Superior temporal gyrus (tissue), 1 donor: ENCODE measurements at regions not wholly inside any gene's neighbourhood (a gene's known extent, or its start where the extent isn't known, plus 50 kb on each side); places are given as distances from the start of the nearest gene placed in this dataset.

Experiments used
- DNase-seq: peaks from one replicate; pipeline ENCODE4 v3.0.0-alpha.2; 2016; ENCODE audit errors: extremely low spot score

- no peak for DNase-seq
These were observed 255.5 kb downstream of the MAN2A1 start for GRCh38 chr5:109945097-109945678.

DNA sequence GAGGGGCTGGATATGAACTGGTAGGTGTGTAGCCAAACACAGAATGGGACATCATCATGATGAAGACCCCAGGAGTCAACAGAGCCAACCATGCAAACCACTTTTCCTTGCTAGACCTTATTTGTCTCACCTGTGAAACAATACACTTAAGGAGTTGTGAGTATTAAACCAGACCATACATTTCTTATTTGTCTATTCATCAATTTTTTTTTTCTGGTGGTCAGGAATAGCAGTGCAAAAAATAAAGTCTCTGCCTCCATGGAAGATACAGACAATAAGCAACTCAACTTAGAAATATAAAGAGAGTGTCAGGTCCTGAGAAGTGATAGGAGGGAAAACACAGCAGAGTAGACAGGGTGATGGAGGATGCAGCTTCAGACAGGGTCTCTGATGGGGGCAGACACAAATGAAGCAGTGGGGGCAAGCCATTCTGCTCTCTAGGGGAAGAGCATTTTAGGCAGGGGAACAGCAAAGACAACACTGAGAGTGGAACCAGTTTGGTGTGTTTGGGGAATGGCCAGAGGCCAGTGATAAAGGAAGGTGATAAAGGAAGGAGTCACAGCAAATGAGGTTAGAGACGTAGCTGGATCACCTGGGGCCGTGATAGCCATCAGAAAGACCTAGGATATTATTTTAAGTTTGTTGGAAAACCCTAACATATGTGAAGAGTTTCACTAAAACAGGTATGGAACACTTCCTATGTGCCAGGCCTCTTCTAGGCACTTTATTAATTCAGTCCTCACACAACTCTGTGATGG lies 256.2 kb downstream of the MAN2A1 start:
- no peak for DNase-seq

DNA sequence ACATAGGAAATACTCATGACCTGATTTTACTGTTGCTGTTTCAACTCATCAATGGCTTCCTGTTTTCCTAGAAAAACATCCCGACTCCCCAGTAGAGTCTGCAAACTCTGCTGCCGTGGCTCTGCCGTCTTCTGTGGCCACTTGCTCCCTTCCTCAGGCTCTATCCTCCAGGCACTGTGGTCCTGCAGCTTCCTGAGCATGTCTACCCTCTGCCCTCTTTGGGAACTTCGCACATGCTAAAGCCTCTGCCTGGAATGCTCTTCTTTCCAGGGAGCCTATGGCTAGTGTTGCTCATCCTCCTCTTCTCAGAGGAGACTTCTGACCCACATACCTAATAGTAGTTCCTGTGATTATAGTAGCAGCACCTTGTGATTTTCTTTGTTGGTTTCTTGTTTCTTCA lies 256.9 kb downstream of the MAN2A1 start:
- no peak for DNase-seq

DNA sequence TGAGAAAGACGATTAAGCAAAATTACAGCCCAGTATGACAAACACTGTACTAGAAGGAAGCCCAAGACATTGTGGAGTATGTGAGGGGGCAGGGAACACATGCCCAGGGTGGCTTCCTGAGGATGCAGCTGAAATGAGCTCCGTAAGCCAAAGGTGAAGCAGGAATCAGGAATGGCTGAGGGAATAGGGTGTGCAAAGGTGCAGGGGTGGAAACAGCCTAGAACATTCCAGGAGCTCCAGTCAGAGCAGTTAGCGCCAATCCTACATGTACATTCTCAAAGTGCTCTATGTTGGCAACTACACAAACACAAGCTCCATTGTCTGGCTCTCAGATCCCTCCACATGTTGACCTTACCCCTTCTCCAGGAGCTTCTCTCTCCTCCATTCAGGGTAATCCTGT lies 257.9 kb downstream of the MAN2A1 start:
- no peak for DNase-seq

GRCh38 chr5:109950634-109951033 lies 260.9 kb downstream of the MAN2A1 start:
- DNase-seq = no peak

- DNase-seq = no peak
These were observed 261.6 kb downstream of the MAN2A1 start for GRCh38 chr5:109951348-109951747.

DNA sequence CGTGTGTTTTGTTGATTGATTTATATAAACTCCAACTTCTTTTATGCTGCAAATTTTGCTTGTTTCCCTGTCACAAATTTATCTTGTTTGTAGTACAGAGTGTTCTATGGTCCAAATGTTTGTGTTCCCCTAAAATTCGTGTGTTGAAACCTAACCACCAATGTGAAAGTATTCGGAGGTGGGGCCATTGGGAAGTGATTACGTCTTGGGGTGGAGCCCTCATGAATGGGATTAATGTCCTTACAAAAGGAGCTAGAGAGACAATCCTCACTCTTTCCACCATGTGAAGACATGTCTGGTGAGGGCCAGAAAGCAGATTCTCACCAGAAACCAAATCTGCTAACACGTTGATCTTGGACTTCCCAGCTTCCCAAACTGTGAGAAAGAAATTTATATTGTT lies 262.0 kb downstream of the MAN2A1 start:
- no peak for DNase-seq

- DNase-seq = no peak
These were observed 264.0 kb downstream of the MAN2A1 start for GRCh38 chr5:109953761-109954160.

- DNase-seq = no peak
These were observed 267.2 kb downstream of the MAN2A1 start for GRCh38 chr5:109956884-109957283.

- no peak for DNase-seq
These were observed 268.4 kb downstream of the MAN2A1 start for GRCh38 chr5:109958082-109958481.

DNA sequence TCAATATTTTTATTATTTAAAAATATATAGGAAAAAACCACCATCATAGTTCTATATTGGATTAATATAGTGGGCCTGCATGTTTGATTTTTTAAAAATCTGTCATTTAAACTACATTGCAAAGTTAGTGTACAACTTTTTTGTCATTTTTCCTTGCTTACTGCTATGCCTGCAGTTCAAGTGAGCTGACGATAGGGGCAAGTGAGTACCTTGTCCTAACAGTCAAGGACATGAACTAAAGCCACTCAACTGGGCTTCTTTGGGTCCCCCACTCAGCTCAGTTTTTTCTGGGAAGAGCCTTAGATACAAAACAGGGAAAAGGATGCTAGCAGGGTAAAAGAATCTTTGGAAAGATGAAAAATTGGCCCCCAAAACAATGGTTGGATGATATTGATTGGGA lies 269.9 kb downstream of the MAN2A1 start:
- DNase-seq = no peak

DNA sequence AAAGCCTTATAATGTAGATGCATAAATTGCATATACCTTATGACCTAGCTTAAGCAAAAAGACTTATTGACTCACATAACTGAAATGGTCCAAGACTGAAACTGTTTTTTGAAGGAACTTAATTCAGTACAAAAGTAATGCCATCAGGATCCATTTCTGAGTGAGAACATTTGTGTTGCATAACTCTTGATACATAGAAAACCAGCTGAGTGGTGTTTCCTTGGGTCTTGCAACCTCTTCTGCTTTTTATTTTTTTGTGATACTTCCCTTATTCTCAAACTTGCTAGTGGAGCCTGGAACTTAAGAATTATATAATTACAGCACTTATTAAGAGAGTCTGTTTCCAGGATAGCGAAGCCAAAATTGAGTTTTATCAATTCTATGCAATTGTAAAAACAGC lies 272.0 kb downstream of the MAN2A1 start:
- DNase-seq = no peak

GRCh38 chr5:109962882-109963603 lies 273.3 kb downstream of the MAN2A1 start:
- DNase-seq = no peak

- DNase-seq = no peak
These were observed 274.4 kb downstream of the MAN2A1 start for GRCh38 chr5:109964136-109964535.

GRCh38 chr5:109965634-109966033 lies 275.9 kb downstream of the MAN2A1 start:
- no peak for DNase-seq

- no peak for DNase-seq
These were observed 282.2 kb downstream of the MAN2A1 start for GRCh38 chr5:109971968-109972367.

- DNase-seq = no peak
These were observed 292.3 kb downstream of the MAN2A1 start for GRCh38 chr5:109981979-109982378.

- no peak for DNase-seq
These were observed 293.3 kb downstream of the MAN2A1 start for GRCh38 chr5:109982966-109983534.

DNA sequence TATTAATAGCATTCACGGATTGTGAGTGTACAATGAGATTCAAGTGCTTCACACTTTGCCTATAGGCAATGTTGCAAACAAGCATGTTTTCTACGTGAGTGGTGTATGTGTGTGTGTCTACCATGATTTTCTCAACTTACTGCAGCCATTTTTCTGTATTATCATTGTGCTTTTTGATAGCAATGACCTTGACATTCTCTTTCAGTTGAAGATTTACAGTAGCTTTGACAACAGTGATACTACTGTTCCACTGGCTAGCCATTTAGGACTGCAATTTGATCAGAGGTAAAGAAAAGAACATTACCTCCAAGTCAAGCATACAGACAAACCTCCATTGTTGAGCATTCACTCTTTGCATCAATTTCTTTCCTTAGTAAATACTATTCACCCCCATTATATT lies 297.0 kb downstream of the MAN2A1 start:
- no peak for DNase-seq

DNA sequence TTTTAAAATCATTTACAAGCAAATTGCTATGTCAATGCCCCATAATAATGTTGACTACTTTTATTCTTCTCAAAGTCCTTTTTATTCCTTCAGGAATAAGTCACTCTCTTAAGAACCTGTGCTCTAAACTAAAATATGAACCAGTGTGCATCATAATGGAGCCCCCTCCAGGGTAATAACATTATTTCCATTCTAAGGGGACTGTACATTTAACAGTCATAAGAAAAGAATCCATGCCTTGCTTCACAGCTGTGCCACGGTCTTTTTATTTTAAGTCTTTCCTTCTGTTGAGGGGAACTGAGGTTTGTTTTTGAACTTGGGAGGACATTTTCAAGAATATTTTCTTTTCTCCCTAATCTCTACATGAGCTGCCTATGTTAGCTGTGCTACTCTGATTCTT lies 297.6 kb downstream of the MAN2A1 start:
- no peak for DNase-seq

DNA sequence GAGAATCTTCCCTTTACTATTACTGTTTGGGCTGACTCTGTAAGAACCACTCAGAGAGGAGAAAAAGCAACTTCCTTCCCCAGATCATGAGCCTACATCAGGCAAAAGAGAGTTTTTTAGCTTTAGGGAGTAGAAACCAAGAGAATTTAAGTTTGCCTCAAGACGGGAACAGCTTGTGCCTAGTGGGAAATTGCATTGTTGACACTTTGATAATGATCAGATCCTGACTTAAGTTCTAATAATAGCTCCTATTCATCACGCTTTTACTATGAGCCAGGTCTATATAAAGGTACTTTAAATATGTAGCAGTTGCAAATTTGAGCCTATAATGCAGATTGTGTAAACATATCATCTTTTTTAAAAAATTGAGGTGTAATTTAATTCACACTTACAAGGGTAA lies 298.2 kb downstream of the MAN2A1 start:
- DNase-seq = no peak

- no peak for DNase-seq
These were observed 299.4 kb downstream of the MAN2A1 start for GRCh38 chr5:109989161-109989560.
